Right ventricle myocardium superior (tissue), 1 donor: ENCODE measurements at regions not wholly inside any gene's neighbourhood (a gene's known extent, or its start where the extent isn't known, plus 50 kb on each side); places are given as distances from the start of the nearest gene placed in this dataset.
"Not testable (repeated sequence)": the region's sequence is repeated elsewhere in the genome, so short reads cannot be mapped to it uniquely, and the experiment has no call there.

Experiments used
- ATAC-seq: fragments of 200-7000 bp; cut with Tn5 transposase; one replicate; pipeline ENCODE4 v1.9.1; 2020; ENCODE audit warnings: mild to moderate bottlenecking; ENCODE audit not compliant: poor library complexity
- DNase-seq: peaks from one replicate; pipeline ENCODE4 v3.0.0-alpha.2; 2020
- intact Hi-C: fragments of 100-400 bp; cut with DNase I; formaldehyde crosslinking; loops from one replicate; pipeline ENCODE4 v1.11.2; 2022
- donor health status: DM: no; HTN: yes; CAD: no; lungs with severe emphysema.

GRCh38 chr12:59414051-59414450, 181.8 kb upstream of the SLC16A7 start:
- intact Hi-C loops, result no loop called here
- DNase-seq (no peak), ATAC-seq (no peak)

- intact Hi-C loops, result loop anchor here (10.0 kb wide), 1 partner anchor 1086 kb away; no protein-coding TSS in a partner anchor
- no peak for ATAC-seq
- no peak for DNase-seq
Measured at GRCh38 chr12:59408431-59408830, 187.4 kb upstream of the SLC16A7 start.

- ATAC-seq, result no peak
- intact Hi-C loops, result loop anchor here (10.0 kb wide), 1 partner anchor 1087 kb away; no protein-coding TSS in a partner anchor
- no peak for DNase-seq
Measured at GRCh38 chr12:59407799-59408198, 188.0 kb upstream of the SLC16A7 start.

- intact Hi-C loops, result loop anchor here (10.0 kb wide), 1 partner anchor 1089 kb away; no protein-coding TSS in a partner anchor
- ATAC-seq (no peak), DNase-seq (no peak)
Measured at GRCh38 chr12:59405992-59406391, 189.8 kb upstream of the SLC16A7 start.

- intact Hi-C loops, result loop anchor here (10.0 kb wide), 1 partner anchor 1091 kb away; no protein-coding TSS in a partner anchor
- DNase-seq, result no peak
- no peak for ATAC-seq
Measured at GRCh38 chr12:59404109-59404650, 191.6 kb upstream of the SLC16A7 start.

- ATAC-seq, result peak; percentile 88
- intact Hi-C loops, result loop anchor here (10.0 kb wide), 1 partner anchor 1091 kb away; no protein-coding TSS in a partner anchor
Measured at GRCh38 chr12:59403259-59403932, 192.4 kb upstream of the SLC16A7 start.

GRCh38 chr12:59401862-59402261, 194.0 kb upstream of the SLC16A7 start:
- no peak for DNase-seq
- intact Hi-C loops, result loop anchor here (10.0 kb wide), 1 partner anchor 1093 kb away; no protein-coding TSS in a partner anchor
- ATAC-seq, result no peak

More at GRCh38 chr12:59403259-59403932, 192.4 kb upstream of the SLC16A7 start:
- peak; percentile 25 for DNase-seq

GRCh38 chr12:59398164-59398563, 197.7 kb upstream of the SLC16A7 start:
- DNase-seq (no peak), ATAC-seq (no peak)
- intact Hi-C loops, result no loop called here

GRCh38 chr12:59396919-59397318, 198.9 kb upstream of the SLC16A7 start:
- ATAC-seq, result no peak
- no peak for DNase-seq
- intact Hi-C loops, result no loop called here

- intact Hi-C loops, result no loop called here
- DNase-seq, result no peak
- ATAC-seq, result no peak
Measured at GRCh38 chr12:59396519-59396918, 199.3 kb upstream of the SLC16A7 start.

- DNase-seq, intact Hi-C loops, ATAC-seq: not testable (repeated sequence)
Measured at GRCh38 chr12:59395310-59395709, 200.5 kb upstream of the SLC16A7 start.

- ATAC-seq (no peak), DNase-seq (no peak)
- intact Hi-C loops, result no loop called here
Measured at GRCh38 chr12:59393506-59393905, 202.3 kb upstream of the SLC16A7 start.

GRCh38 chr12:59389968-59390576, 205.8 kb upstream of the SLC16A7 start:
- no peak for ATAC-seq
- intact Hi-C loops, result no loop called here
- DNase-seq, result peak; percentile 27

- DNase-seq (no peak), ATAC-seq (no peak)
- intact Hi-C loops, result no loop called here
Measured at GRCh38 chr12:59388694-59389093, 207.1 kb upstream of the SLC16A7 start.

GRCh38 chr12:59388176-59388575, 207.7 kb upstream of the SLC16A7 start:
- intact Hi-C loops, result no loop called here
- no peak for ATAC-seq
- DNase-seq, result no peak

GRCh38 chr12:59386236-59386635, 209.6 kb upstream of the SLC16A7 start:
- intact Hi-C loops, result no loop called here
- ATAC-seq (no peak), DNase-seq (no peak)

GRCh38 chr12:59383079-59383822, 212.6 kb upstream of the SLC16A7 start:
- ATAC-seq, result no peak
- DNase-seq, result no peak
- intact Hi-C loops, result no loop called here

GRCh38 chr12:59382282-59383078, 213.3 kb upstream of the SLC16A7 start:
- ATAC-seq (no peak), DNase-seq (no peak)
- intact Hi-C loops, result no loop called here
